Peyer's patch (tissue), 4 donors: ENCODE measurements at regions not wholly inside any gene's neighbourhood (a gene's known extent, or its start where the extent isn't known, plus 50 kb on each side); places are given as distances from the start of the nearest gene placed in this dataset.

Experiments used
- CTCF ChIP-seq, 6 experiments: fragments of 450-650 bp in 4 of 6; fragments of 200-600 bp in 2 of 6; sonication (generic) in 1 of 6; IDR thresholded peaks; one replicate each; pipeline ENCODE4 v1.5.1; 2017 to 2019; ENCODE audit warnings: antibody characterized with exemption in 6 of 6, mild to moderate bottlenecking in 3 of 6, moderate library complexity in 1 of 6
- POLR2A ChIP-seq, 2 donors: fragments of 450-650 bp; IDR thresholded peaks; one replicate each; pipeline ENCODE4 v1.5.1; 2017; ENCODE audit warnings: antibody characterized with exemption in 2 of 2, mild to moderate bottlenecking in 2 of 2, moderate library complexity in 2 of 2

GRCh38 chr14:73775339-73776193, 61.4 kb upstream of the PNMA1 start:
- TF ChIP-seq CTCF (IDR thresholded peaks at IDR 0.05): no peak
- TF ChIP-seq POLR2A (IDR thresholded peaks at IDR 0.05): no peak
